GM23338 (cell line): ENCODE measurements at regions not wholly inside any gene's neighbourhood (a gene's known extent, or its start where the extent isn't known, plus 50 kb on each side); places are given as distances from the start of the nearest gene placed in this dataset.

Experiments
- CREB1 ChIP-seq: fragments of 250-450 bp; sonication (Bioruptor Pico); IDR thresholded peaks from 2 replicates; pipeline ENCODE4 v1.5.0; 2020; ENCODE audit warnings: low read depth, mild to moderate bottlenecking, moderate library complexity
- CTCF ChIP-seq, 2 experiments: fragments of 200-600 bp in 1 of 2; sonication (generic) in 1 of 2; conservative IDR thresholded peaks; 2 replicates each; pipeline versions ENCODE4 v1.5.1 to v1.6.1; 2016 to 2017; ENCODE audit warnings: antibody characterized with exemption in 2 of 2, low read depth in 2 of 2, mild to moderate bottlenecking in 2 of 2, moderate library complexity in 1 of 2
- EZH2 ChIP-seq: fragments of 200-600 bp; sonication (generic); IDR thresholded peaks from one replicate; pipeline ENCODE4 v1.8.0; 2017; ENCODE audit warnings: antibody characterized with exemption, mild to moderate bottlenecking, low read depth; ENCODE audit not compliant: unreplicated experiment
- EZH2phosphoT487 ChIP-seq: fragments of 200-600 bp; sonication (generic); IDR thresholded peaks from one replicate; pipeline ENCODE4 v1.8.1; 2018; ENCODE audit warnings: antibody characterized with exemption; ENCODE audit not compliant: unreplicated experiment
- POLR2AphosphoS5 ChIP-seq: IDR thresholded peaks from 2 replicates; pipeline ENCODE4 v1.6.1; 2016; ENCODE audit warnings: antibody characterized with exemption, low read depth
- REST ChIP-seq: IDR thresholded peaks from one replicate; pipeline ENCODE4 v1.6.1; 2018; ENCODE audit warnings: antibody characterized with exemption; ENCODE audit not compliant: unreplicated experiment
- ZNF114 ChIP-seq: fragments of 250-450 bp; sonication (Bioruptor Pico); IDR thresholded peaks from 2 replicates; pipeline ENCODE4 v1.5.0; 2020; ENCODE audit warnings: mild to moderate bottlenecking, moderate library complexity

GRCh38 chr10:36592964-36593363, 532.4 kb upstream of the ANKRD30A start:
- TF ChIP-seq CTCF (conservative IDR thresholded peaks at IDR 0.05; ENCODE audit: low read depth in 2 of 2) (no peak), POLR2AphosphoS5 (no peak), ZNF114 (no peak), EZH2phosphoT487 (no peak), EZH2 (no peak), REST (no peak), CREB1 (CRISPR knock-in tag) (no peak)
